T-helper 2 cell treated with Interferon-gamma antibody and Interleukin-4, amounts not matched to agents 5 μg/mL and 100 μg/mL, for 36 hours (primary cell): ENCODE measurements at regions not wholly inside any gene's neighbourhood (a gene's known extent, or its start where the extent isn't known, plus 50 kb on each side); places are given as distances from the start of the nearest gene placed in this dataset.

Source experiments
- DNase-seq: peaks from one replicate; pipeline ENCODE4 v3.0.0; 2021; ENCODE audit warnings: low spot score
- H3K27ac Mint-ChIP-seq: one replicate; pipeline ENCODE4 v1.8.0; 2021; ENCODE audit warnings: mild to moderate bottlenecking, mixed read lengths
- H3K27me3 Mint-ChIP-seq: one replicate; pipeline ENCODE4 v1.8.0; 2021; ENCODE audit warnings: low read depth, mixed read lengths
- H3K36me3 Mint-ChIP-seq: one replicate; pipeline ENCODE4 v1.8.0; 2021; ENCODE audit warnings: low read depth, mixed read lengths
- H3K4me1 Mint-ChIP-seq: one replicate; pipeline ENCODE4 v1.8.0; 2021; ENCODE audit warnings: low read depth, mixed read lengths
- H3K4me3 Mint-ChIP-seq: one replicate; pipeline ENCODE4 v1.8.0; 2022; ENCODE audit warnings: mild to moderate bottlenecking, moderate library complexity, mixed read lengths
- H3K9me3 Mint-ChIP-seq: one replicate; pipeline ENCODE4 v1.8.0; 2021; ENCODE audit warnings: mixed read lengths

GRCh38 chr1:165034136-165034809, 322.2 kb downstream of the LMX1A start:
- no peaks in the 10 kb centered on the region for H3K4me1 Mint-ChIP-seq
- no peak for DNase-seq

GRCh38 chr1:165031001-165031400, 325.5 kb downstream of the LMX1A start:
- H3K27ac Mint-ChIP-seq = no peak overlapping the region
- no peaks in the 10 kb centered on the region for H3K36me3 Mint-ChIP-seq
- no peak overlapping the region for H3K4me3 Mint-ChIP-seq
- no peaks in the 10 kb centered on the region for H3K27me3 Mint-ChIP-seq
- DNase-seq = no peak
- no peaks in the 10 kb centered on the region for H3K9me3 Mint-ChIP-seq
- no peaks in the 10 kb centered on the region for H3K4me1 Mint-ChIP-seq

More at GRCh38 chr1:165034136-165034809, 322.2 kb downstream of the LMX1A start:
- no peaks in the 10 kb centered on the region for H3K9me3 Mint-ChIP-seq
- no peaks in the 10 kb centered on the region for H3K27me3 Mint-ChIP-seq
- H3K27ac Mint-ChIP-seq = no peak overlapping the region
- no peak overlapping the region for H3K4me3 Mint-ChIP-seq
- no peaks in the 10 kb centered on the region for H3K36me3 Mint-ChIP-seq

- Mint-ChIP-seq H3K9me3 (peaks cover 11% of the 10 kb centered on the region), H3K27me3 (no peaks in the 10 kb centered on the region), H3K4me1 (no peaks in the 10 kb centered on the region), H3K27ac (no peak overlapping the region), H3K36me3 (no peaks in the 10 kb centered on the region), H3K4me3 (no peak overlapping the region)
- DNase-seq = no peak
These were observed 330.7 kb downstream of the LMX1A start for GRCh38 chr1:165025805-165026204.

DNA sequence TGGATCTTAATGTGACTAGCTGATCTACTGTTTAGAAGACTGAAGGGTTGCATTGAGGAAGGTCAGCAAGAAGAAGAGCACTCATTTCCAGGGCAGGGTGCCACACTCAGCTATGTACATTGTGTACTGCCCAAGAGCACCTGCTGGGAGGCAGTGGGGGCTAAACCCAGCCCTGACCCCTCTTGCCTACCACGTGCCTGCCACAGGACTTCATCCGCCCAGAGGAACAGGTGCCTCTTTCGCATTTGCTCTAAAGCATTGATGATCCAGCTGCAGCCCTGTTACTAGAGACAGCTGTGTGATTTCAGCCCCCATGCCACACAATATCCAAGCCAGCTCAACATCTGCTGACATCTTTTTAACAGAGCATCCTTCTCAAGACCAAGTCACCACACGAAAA, 341.8 kb downstream of the LMX1A start:
- no peaks in the 10 kb centered on the region for H3K4me1 Mint-ChIP-seq
- H3K4me3 Mint-ChIP-seq = no peak overlapping the region
- H3K27ac Mint-ChIP-seq = no peak overlapping the region
- H3K9me3 Mint-ChIP-seq = peaks cover 9% of the 10 kb centered on the region
- no peaks in the 10 kb centered on the region for H3K36me3 Mint-ChIP-seq
- no peak for DNase-seq
- H3K27me3 Mint-ChIP-seq = no peaks in the 10 kb centered on the region

GRCh38 chr1:165011991-165012531, 344.5 kb downstream of the LMX1A start:
- no peak for DNase-seq
- Mint-ChIP-seq H3K4me1 (no peaks in the 10 kb centered on the region), H3K27me3 (no peaks in the 10 kb centered on the region), H3K9me3 (no peaks in the 10 kb centered on the region), H3K27ac (no peak overlapping the region), H3K4me3 (no peak overlapping the region), H3K36me3 (no peaks in the 10 kb centered on the region)

DNA sequence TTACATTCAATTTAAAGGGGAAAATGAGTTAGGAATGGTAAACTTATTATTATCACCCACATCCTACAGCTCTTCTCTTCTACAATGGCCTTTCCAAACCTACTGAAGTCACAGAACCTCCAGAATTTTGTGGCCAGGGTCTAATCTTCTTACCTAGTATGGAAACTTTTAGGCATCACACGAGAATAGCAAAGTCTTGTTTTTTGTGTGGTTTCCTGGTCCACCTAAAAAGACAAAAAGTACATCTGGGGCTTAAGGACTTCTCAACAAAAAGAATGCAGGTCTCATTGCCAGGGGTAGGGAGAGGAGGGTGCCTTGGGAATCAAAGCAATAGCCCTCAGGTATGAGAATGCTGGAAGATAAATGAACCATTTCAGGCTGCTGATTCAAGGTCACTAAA, 345.3 kb downstream of the LMX1A start:
- Mint-ChIP-seq H3K27ac (no peak overlapping the region), H3K9me3 (no peaks in the 10 kb centered on the region), H3K27me3 (no peaks in the 10 kb centered on the region), H3K4me1 (no peaks in the 10 kb centered on the region), H3K36me3 (no peaks in the 10 kb centered on the region), H3K4me3 (no peak overlapping the region)
- no peak for DNase-seq

GRCh38 chr1:165010418-165011070, 346.0 kb downstream of the LMX1A start:
- Mint-ChIP-seq H3K4me3 (no peak overlapping the region), H3K27me3 (no peaks in the 10 kb centered on the region), H3K27ac (no peak overlapping the region), H3K36me3 (no peaks in the 10 kb centered on the region), H3K4me1 (no peaks in the 10 kb centered on the region), H3K9me3 (no peaks in the 10 kb centered on the region)
- DNase-seq = no peak

- H3K27ac Mint-ChIP-seq = no peak overlapping the region
- DNase-seq = no peak
- H3K36me3 Mint-ChIP-seq = no peaks in the 10 kb centered on the region
- H3K27me3 Mint-ChIP-seq = no peaks in the 10 kb centered on the region
- no peaks in the 10 kb centered on the region for H3K4me1 Mint-ChIP-seq
- no peak overlapping the region for H3K4me3 Mint-ChIP-seq
- H3K9me3 Mint-ChIP-seq = peaks cover 9% of the 10 kb centered on the region
These were observed 349.7 kb downstream of the LMX1A start for GRCh38 chr1:165006831-165007230.

DNA sequence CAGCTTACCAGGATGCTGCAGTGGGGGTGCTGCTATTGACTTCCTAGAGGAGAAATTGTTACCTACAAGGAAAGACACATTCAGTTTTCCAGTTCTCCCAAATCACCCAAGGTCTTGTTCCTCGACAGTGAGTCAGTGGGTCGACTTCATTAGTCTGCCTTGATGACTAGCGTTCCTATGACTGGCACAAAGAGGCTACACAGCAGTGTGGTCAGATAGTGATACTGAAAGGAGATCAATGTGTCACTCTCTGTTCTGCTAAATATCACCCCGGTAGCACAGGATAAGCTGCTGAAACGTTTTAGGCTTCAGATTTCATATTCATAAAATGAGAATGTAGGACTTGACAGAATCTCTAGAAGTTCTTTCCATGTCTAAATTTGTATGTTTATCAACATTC, 357.4 kb downstream of the LMX1A start:
- DNase-seq = no peak
- Mint-ChIP-seq H3K9me3 (peaks cover 9% of the 10 kb centered on the region), H3K36me3 (no peaks in the 10 kb centered on the region), H3K27me3 (no peaks in the 10 kb centered on the region), H3K4me3 (no peak overlapping the region), H3K4me1 (no peaks in the 10 kb centered on the region), H3K27ac (no peak overlapping the region)

DNA sequence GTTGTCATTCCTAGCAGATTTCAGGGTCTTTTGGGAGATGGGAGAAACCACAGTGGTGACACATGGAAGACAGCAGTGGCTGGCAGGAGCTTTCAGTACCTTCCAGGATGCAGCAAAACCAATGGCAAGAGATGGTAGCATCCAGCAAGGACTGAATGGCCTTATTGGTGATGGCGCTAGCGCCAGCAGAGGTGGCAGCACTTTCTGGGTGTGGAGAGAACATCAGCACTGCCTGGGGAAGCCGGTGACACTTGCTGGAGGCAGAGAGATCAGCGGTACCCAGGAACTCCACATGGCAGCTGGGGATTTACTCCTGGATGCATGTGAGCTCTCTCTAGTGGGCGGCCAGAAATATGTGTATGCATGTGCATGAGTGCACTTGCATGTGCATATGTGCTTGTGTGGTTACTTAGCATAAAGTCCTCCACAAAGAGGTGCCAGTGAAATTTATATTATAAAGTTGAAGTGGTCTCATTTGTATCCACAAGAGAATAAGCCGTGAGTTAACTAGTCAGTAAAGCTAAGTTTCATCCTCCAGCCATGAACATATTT, 364.7 kb downstream of the LMX1A start:
- Mint-ChIP-seq H3K27ac (no peak overlapping the region), H3K4me3 (no peak overlapping the region), H3K36me3 (no peaks in the 10 kb centered on the region), H3K27me3 (no peaks in the 10 kb centered on the region), H3K9me3 (no peaks in the 10 kb centered on the region), H3K4me1 (no peaks in the 10 kb centered on the region)
- DNase-seq = no peak

DNA sequence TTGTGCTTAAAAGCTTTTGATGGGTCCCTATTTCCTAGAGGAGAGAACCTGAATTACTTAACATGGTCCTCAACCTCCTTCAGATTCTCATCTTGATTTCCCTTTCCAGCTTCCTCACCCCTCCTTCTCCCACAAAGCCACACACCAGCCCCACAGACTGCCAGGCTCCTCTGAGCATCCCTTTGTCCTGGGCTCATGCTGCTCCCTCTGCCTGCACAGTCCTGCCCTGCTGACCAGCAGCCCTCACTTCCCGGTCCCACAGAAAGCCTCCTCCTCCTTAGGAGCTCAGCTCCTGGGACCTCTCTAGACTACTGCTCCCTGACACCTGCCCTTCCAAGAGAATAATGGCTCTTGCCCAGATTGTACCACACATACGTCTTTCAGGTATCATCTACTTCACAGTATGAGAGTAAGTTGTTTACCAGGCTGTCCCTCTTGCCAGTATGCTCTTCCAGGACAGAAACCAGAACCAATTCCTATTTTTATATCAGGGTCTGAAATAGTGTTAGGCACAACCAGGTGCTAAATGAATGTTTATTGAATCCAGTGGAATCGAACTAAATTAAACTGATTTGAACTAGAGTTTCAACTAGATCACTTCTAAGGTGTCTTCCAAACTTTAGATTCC, 373.4 kb downstream of the LMX1A start:
- Mint-ChIP-seq H3K4me1 (no peaks in the 10 kb centered on the region), H3K36me3 (no peaks in the 10 kb centered on the region)

GRCh38 chr1:164982545-164982944, 374.0 kb downstream of the LMX1A start:
- no peaks in the 10 kb centered on the region for H3K27me3 Mint-ChIP-seq
- H3K9me3 Mint-ChIP-seq = no peaks in the 10 kb centered on the region
- H3K4me3 Mint-ChIP-seq = no peak overlapping the region
- H3K4me1 Mint-ChIP-seq = no peaks in the 10 kb centered on the region
- no peak for DNase-seq
- H3K27ac Mint-ChIP-seq = no peak overlapping the region
- H3K36me3 Mint-ChIP-seq = no peaks in the 10 kb centered on the region

More for the DNA sequence above, 373.4 kb downstream of the LMX1A start:
- H3K27ac Mint-ChIP-seq = no peak overlapping the region
- H3K9me3 Mint-ChIP-seq = no peaks in the 10 kb centered on the region
- no peak for DNase-seq
- H3K27me3 Mint-ChIP-seq = no peaks in the 10 kb centered on the region
- no peak overlapping the region for H3K4me3 Mint-ChIP-seq

GRCh38 chr1:164977561-164977960, 379.0 kb downstream of the LMX1A start:
- Mint-ChIP-seq H3K27me3 (no peaks in the 10 kb centered on the region), H3K4me1 (no peaks in the 10 kb centered on the region), H3K36me3 (no peaks in the 10 kb centered on the region), H3K4me3 (no peak overlapping the region), H3K9me3 (no peaks in the 10 kb centered on the region), H3K27ac (no peak overlapping the region)
- no peak for DNase-seq

DNA sequence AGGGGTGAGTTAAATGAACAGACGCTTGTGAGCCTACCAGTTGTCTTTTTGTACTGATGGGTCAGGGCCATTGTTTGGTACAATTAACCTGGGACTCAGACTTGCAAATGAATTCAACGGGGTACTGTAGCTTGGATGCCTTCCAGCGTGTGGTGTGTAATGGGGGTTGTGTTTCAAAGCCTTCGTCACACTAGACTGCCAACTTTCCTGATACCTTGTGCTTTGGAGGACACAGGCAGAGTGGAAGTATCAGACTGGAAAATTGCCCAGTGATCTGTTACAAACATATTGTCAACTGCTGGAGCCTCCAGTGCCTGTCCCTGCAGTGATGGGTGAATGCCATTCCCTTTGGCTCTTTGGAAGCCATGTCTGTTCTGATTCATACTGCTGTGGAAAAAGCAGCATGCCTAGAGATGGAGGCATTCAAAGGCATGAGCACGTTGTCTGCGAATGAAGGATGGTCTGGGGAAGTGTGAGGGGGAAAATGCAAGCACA, 384.5 kb downstream of the LMX1A start:
- Mint-ChIP-seq H3K27ac (no peak overlapping the region), H3K9me3 (no peaks in the 10 kb centered on the region), H3K4me1 (no peaks in the 10 kb centered on the region), H3K4me3 (no peak overlapping the region), H3K27me3 (no peaks in the 10 kb centered on the region), H3K36me3 (no peaks in the 10 kb centered on the region)
- DNase-seq = no peak
